C4-2B (cell line): ENCODE measurements at regions not wholly inside any gene's neighbourhood (a gene's known extent, or its start where the extent isn't known, plus 50 kb on each side); places are given as distances from the start of the nearest gene placed in this dataset.

Source experiments
- ZFX ChIP-seq: fragments of 450-650 bp; IDR thresholded peaks from 2 replicates; pipeline ENCODE4 v1.6.1; 2017
- TF ChIP-seq, protein P1 (sequence below): fragments of 450-650 bp; conservative IDR thresholded peaks from 2 replicates; pipeline ENCODE4 v1.5.1; 2017; ENCODE audit warnings: mild to moderate bottlenecking

DNA sequence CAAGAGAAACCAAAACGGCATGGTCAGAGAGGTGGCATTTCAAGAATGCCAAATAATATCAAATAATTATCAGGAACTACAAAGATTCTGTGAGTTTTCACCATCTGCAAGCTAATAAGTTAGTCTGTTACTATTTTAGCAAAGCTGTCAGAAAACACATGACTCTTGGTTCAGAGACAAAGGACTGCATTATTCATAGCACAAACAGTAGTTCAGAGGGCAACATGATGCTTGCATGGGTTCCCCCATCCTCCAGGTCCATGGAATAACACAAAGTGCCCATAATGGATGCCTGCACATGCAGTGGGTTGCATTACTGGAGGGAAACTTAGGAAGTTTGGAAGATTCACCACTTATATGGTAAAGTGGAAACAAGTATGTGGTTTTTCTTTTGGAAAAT, 228.8 kb upstream of the ALCAM start:
- TF ChIP-seq, protein P1, sequence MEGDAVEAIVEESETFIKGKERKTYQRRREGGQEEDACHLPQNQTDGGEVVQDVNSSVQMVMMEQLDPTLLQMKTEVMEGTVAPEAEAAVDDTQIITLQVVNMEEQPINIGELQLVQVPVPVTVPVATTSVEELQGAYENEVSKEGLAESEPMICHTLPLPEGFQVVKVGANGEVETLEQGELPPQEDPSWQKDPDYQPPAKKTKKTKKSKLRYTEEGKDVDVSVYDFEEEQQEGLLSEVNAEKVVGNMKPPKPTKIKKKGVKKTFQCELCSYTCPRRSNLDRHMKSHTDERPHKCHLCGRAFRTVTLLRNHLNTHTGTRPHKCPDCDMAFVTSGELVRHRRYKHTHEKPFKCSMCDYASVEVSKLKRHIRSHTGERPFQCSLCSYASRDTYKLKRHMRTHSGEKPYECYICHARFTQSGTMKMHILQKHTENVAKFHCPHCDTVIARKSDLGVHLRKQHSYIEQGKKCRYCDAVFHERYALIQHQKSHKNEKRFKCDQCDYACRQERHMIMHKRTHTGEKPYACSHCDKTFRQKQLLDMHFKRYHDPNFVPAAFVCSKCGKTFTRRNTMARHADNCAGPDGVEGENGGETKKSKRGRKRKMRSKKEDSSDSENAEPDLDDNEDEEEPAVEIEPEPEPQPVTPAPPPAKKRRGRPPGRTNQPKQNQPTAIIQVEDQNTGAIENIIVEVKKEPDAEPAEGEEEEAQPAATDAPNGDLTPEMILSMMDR, result no peak
- TF ChIP-seq ZFX, result no peak
